ENCODE measurements at regions not wholly inside any gene's neighbourhood (a gene's known extent, or its start where the extent isn't known, plus 50 kb on each side); places are given as distances from the start of the nearest gene placed in this dataset.

DNA sequence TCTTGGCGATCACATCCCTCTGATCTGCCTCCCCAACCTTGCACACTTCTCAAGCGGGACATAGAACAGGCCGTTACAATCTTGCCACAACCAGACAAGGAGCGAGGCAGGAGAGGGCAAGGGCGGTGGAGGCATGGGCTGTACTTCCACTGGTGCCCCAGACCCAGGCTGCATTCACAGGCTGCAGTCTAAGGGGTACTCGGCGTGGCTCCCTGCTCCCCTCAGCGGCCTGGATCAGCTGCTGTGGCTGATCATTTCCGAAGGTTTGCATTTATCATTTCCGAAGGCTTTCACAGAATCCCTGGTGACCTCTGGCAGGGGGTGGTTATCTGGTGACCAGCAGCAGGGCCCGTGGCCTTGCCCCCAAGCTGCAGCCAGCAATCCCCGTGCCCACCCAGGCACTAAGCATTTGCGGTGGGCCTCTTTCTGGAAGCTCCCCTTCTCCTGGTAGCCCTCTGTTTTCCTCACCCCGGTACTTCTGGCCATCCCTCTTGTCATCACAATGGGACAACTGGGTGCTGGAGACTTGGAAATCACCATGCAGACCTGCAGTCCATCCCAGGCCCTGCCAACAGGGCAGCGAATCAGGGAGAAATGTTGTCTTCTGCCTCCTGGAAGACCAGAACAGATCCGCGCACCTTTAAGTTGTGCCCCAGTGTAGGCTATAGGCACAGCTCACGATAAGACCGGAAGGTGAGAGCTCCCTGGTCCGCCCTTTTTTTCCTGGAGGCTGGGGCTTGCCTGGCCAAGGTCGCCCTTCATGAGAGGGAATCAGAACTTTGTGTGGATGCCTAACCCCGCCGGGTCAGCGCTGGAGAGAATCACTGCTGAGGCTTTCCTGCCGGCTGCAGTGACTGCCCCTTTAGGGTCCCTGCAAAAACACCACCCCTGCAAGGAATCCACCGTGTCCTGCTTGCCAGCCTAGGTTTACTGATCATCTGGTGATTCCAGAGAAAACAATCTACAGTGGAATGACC lies 1739.1 kb downstream of the TP53TG3F start:
- TF ChIP-seq, protein P1, sequence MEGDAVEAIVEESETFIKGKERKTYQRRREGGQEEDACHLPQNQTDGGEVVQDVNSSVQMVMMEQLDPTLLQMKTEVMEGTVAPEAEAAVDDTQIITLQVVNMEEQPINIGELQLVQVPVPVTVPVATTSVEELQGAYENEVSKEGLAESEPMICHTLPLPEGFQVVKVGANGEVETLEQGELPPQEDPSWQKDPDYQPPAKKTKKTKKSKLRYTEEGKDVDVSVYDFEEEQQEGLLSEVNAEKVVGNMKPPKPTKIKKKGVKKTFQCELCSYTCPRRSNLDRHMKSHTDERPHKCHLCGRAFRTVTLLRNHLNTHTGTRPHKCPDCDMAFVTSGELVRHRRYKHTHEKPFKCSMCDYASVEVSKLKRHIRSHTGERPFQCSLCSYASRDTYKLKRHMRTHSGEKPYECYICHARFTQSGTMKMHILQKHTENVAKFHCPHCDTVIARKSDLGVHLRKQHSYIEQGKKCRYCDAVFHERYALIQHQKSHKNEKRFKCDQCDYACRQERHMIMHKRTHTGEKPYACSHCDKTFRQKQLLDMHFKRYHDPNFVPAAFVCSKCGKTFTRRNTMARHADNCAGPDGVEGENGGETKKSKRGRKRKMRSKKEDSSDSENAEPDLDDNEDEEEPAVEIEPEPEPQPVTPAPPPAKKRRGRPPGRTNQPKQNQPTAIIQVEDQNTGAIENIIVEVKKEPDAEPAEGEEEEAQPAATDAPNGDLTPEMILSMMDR (IDR thresholded peaks at IDR 0.05): no peak
- TF ChIP-seq POLR2A (IDR thresholded peaks at IDR 0.05) (no peak), POLR2AphosphoS5 (IDR thresholded peaks at IDR 0.05) (no peak)

All from sigmoid colon (tissue), 4 donors.